ENCODE measurements at regions not wholly inside any gene's neighbourhood (a gene's known extent, or its start where the extent isn't known, plus 50 kb on each side); places are given as distances from the start of the nearest gene placed in this dataset.

GRCh38 chr10:130486906-130487305 lies 350.7 kb downstream of the GLRX3 start:
- no peak for DNase-seq

GRCh38 chr10:130487566-130487965 lies 351.4 kb downstream of the GLRX3 start:
- no peak for DNase-seq

GRCh38 chr10:130489891-130490290 lies 353.7 kb downstream of the GLRX3 start:
- no peak for DNase-seq

- DNase-seq = peak; percentile 21
Measured at GRCh38 chr10:130491011-130491692, 355.0 kb downstream of the GLRX3 start.

GRCh38 chr10:130491693-130492050 lies 355.5 kb downstream of the GLRX3 start:
- DNase-seq = no peak

- DNase-seq = no peak
Measured at GRCh38 chr10:130492266-130492934, 356.2 kb downstream of the GLRX3 start.

- DNase-seq = no peak
Measured at GRCh38 chr10:130493021-130493420, 356.8 kb downstream of the GLRX3 start.

- DNase-seq = no peak
Measured at GRCh38 chr10:130493446-130494145, 357.4 kb downstream of the GLRX3 start.

- no peak for DNase-seq
Measured at GRCh38 chr10:130495116-130495862, 359.1 kb downstream of the GLRX3 start.

- no peak for DNase-seq
Measured at GRCh38 chr10:130495891-130496636, 359.9 kb downstream of the GLRX3 start.

GRCh38 chr10:130497056-130498010 lies 361.1 kb downstream of the GLRX3 start:
- DNase-seq = no peak

GRCh38 chr10:130498042-130498441 lies 361.9 kb downstream of the GLRX3 start:
- no peak for DNase-seq

GRCh38 chr10:130498934-130499333 lies 362.7 kb downstream of the GLRX3 start:
- DNase-seq = no peak

GRCh38 chr10:130499541-130499940 lies 363.4 kb downstream of the GLRX3 start:
- no peak for DNase-seq

- no peak for DNase-seq
Measured at GRCh38 chr10:130500261-130501000, 364.2 kb downstream of the GLRX3 start.

- DNase-seq = no peak
Measured at GRCh38 chr10:130507461-130507860, 371.3 kb downstream of the GLRX3 start.

- DNase-seq = no peak
Measured at GRCh38 chr10:130509881-130510689, 373.9 kb downstream of the GLRX3 start.

GRCh38 chr10:130510755-130511154 lies 374.6 kb downstream of the GLRX3 start:
- DNase-seq = no peak

GRCh38 chr10:130511766-130512165 lies 375.6 kb downstream of the GLRX3 start:
- no peak for DNase-seq
